GM19468 (cell line): ENCODE measurements at regions not wholly inside any gene's neighbourhood (a gene's known extent, or its start where the extent isn't known, plus 50 kb on each side); places are given as distances from the start of the nearest gene placed in this dataset.

Source experiments
- ATAC-seq: cut with Tn5 transposase; IDR thresholded peaks from one replicate; pipeline ENCODE4 v1.9.1; 2021; ENCODE audit warnings: mild to moderate bottlenecking, moderate library complexity, moderate number of reproducible peaks; ENCODE audit not compliant: unreplicated experiment; ENCODE audit errors: extremely low read depth

DNA sequence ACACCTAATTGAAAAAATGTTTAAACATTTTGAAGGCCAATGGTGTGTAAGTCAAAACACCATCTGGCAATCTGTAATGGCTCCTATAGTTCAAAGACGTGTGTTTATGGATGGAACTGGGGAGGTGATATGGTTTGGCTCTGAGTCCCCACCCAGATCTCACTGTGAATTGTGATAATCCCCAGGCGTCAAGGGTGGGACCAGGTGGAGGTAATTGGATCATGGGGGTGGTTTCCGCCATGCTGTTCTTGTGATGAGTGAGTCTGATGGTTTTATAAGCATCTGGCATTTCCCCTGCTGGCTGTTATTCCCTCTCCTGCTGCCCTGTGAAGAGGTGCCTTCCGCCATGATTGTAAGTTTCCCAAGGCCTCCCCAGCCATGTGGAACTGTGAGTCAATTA is 52.2 kb downstream of the ADRA2C start:
- no peak for ATAC-seq

DNA sequence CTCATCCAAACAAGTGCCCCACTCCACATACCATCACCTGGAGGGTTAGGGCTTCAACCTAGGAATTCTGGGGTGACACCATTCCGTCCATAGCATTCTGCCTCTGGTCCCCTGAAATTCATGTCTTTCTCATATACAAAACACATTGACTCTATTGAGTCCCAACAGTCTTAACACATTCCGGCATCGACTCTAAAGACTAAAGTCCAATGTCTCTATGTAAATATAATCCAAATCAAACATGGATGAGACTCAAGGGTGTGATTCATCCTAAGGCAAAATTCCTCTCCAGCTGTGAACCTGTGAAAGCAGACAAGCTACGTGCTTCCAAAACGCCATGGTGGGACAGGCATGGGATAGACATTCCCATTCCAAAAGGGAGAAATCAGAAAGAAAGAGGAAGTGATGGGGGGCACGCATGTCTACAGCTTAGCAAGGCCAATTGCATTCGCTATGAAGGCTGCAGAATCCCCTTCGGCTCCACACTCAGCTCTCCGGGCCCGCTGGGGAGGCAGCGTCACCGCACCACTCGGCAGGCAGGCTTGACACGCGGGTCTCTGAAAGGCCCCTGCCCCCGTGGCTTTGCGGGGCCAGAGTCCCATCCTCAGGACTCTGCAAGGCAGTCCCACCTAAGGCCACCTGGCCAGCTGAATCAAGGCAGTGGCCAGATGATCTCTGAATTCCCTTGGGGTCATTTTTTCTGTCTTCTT is 53.2 kb downstream of the ADRA2C start:
- ATAC-seq, result no peak

- no peak for ATAC-seq
Observed at GRCh38 chr4:3820016-3820805, 54.0 kb downstream of the ADRA2C start.

DNA sequence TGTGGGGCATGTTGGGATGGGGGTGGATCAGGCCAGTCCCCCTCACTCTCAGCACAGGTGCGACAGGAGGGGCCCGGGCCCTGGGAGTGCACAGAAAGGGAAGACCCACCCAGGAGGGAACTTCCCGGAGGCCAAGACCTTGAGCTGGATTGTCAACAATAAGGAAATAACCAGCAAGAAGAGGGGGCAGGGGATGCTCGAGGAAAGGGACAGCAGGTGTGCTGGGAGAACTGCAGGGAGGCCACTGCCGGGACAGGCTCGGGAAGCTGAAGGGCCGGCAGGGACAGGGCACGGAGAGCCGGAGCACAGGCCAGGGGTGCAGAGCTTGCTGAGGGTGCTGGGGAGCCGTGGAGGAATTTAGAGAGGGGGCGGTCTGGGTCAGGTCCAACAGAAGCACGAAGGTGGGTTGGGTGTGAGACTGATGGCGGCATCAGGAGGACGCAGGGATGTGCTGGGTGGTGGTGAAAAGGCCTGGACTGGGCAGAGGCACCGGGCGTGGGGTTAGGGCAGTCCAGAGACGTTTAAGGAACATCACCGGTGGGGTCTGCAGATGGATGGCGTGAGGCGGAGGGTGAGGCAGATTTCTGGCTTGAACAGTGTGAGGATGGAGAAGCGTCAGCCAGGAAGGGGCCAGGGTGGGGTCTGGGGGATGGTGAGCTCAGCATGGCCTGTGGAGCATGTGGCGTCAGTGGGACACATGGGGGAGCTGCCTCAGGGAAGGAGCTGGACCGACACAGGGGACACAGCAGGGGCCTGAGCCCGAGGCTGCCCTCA is 54.8 kb downstream of the ADRA2C start:
- ATAC-seq, result no peak

GRCh38 chr4:3821580-3822229 is 55.5 kb downstream of the ADRA2C start:
- no peak for ATAC-seq

DNA sequence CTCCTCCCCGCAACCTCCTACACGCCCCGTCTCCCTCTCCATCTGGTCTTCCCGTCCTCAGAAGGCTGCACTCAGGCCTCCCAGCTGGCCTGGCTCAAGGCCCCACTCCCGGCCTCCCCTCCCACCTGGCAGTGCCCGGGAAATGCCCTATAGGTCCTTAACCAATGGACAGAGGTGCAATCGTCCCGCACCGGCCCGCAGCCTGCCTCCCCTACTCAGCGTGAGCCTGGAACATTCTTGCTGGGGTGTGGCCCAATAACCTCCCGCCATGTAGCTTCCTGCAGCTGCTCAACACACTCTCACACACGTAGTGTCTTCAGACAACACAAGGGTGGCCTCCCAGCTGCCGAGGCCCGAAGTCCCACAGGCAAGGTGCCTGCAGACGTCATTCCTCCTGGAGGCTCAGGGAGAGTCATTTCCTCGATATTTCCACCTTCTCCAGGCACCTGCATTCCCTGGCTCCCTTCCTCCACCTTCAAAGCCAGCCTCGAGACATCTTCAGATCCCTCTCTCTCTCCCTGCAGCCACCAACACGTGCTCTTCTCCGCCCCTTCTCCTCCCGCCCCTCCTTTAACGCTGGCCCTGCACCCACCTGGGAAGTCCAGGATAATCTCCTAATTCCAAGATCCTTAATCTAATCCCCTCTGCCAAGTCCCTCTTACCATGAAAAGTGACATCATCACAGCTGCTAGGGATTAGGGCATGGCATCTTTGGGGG is 56.2 kb downstream of the ADRA2C start:
- ATAC-seq, result no peak

DNA sequence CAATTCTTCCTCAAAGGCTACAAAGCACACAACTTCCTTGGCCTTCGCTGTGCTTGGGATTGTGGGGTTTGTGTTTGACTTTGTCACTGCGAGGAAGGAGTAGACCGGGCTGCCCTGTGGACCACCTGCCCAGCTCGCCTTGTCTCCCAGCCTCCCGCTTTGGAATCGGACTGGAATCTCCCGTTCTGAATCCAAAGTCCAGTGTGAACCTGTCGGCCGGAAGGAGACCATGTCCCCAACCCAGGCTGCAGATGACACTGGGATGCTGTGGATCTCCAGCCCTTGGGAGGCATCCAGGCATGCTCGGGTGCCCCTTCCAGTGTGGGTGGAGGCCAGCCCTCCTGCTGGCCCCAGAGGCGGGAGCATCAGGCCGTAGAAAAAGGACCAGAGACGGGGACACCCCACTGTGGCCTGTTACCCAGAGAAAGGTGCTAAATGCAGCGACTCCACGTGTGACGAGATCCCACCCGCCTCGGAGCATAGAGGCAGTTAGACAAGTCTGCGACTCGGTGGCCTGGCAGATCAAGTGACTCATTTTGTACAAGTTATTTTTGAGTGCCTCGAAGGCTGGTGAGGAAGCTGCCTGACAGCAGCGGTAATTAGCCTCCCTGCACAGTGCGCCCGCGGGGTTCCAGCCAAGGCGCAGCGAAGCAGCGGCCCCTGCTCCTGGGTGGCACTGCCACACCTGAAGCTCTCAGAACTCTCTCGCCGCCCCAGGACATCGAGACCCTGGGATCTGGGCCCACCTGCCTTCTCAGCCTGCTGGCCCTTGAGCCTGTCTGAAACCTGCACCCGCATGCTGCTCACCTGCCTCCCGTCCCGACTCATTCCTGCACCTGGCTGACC is 57.5 kb downstream of the ADRA2C start:
- no peak for ATAC-seq

GRCh38 chr4:3824521-3825270 is 58.5 kb downstream of the ADRA2C start:
- no peak for ATAC-seq

GRCh38 chr4:3825530-3825929 is 59.3 kb downstream of the ADRA2C start:
- ATAC-seq, result no peak

GRCh38 chr4:3826247-3827172 is 60.3 kb downstream of the ADRA2C start:
- ATAC-seq, result no peak

- ATAC-seq, result no peak
Observed at GRCh38 chr4:3827616-3828492, 61.7 kb downstream of the ADRA2C start.

- ATAC-seq, result no peak
Observed at GRCh38 chr4:3828546-3828945, 62.4 kb downstream of the ADRA2C start.

DNA sequence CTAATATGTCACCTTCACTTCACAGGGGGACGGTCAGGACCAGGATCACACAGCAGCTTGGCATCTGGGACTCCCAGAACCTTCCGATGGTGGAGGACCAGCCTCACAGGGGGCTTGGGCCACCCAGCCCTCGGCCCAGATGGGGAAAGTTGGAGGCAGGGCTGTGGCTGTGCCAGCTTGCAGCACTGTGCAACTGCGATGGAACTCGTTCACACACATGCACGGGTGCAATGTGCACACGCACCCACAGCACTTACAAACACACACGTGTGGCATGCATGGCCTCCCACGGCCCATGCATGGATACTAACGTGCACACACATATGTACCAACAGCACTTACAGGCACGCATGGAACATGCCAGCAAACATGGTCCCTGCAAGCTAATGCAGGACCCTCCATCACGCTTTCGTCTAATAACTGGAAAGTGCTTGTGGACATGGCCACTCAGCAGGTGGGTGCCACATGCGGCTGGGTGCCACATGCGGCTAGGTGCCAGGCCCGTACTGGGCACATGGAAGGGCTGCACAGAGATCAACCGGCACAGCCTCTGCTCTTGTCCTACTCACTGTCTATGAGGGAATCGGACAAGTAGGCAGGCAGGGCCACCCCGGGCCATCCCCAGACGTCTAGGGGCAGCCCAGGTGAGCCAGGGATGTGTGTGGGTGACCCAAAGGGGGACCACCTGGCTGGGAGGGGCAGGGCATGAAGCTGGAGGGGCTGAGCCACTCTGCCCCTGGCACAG is 63.2 kb downstream of the ADRA2C start:
- ATAC-seq, result no peak

DNA sequence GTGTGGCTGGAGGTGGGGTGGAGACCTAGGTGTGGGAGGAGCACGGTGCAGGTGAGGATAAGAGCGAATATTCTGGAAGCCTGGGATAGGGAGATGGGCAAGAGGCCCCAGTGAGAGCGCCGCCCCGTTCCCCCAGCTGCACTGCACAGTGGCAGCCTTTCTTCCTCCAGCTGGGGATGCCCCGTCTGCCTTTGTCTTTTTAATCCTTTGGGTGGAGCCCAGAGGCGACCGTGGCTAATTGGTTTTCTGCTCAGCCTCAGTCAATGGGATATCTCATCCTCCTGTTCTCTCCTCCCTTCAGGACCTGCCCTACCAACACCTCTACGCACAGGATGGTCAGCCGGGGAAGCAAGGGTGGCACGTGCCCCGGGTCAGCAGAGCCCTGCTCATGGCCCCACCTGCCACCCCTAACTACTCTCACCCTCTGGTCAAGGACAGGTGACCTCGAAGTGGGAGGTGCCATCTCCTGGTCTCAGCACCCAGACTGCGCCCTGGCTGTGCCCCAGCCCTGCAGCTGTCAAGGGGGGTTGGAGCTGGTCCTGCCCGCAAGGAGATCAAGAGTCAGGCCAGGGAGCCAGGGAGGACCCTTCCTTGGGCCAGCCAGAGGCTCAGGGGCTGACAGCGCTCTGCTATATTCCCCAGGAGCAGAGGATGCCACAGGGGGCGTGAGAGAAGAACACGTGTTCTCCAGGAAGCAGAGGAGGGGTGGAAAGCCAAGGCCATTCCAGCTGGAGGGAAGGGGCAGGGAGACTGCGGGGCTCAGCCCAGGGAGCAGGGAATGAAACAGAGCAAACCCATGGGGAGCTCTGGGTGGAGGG is 64.0 kb downstream of the ADRA2C start:
- ATAC-seq, result no peak
